ENCODE measurements at regions not wholly inside any gene's neighbourhood (a gene's known extent, or its start where the extent isn't known, plus 50 kb on each side); places are given as distances from the start of the nearest gene placed in this dataset.

DNA sequence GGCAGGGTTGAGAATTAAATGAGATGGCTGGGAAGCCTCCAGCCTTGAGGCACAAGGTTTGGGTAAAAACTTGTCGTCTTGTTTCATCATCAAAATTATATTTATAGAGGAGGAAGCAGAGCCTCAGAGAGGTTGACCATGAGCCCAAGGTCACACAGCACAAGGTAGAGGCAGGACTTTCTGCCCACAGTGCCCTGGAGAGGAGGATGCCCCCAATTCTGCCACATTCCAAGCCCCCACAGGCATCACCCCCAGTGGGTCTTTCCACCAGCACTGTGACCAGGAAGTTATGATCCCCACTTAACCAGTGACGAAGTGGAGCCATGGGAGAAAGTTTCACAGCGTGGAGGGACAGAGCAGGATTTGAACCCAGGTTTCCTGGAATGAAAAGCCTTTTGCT is 400.0 kb downstream of the MATN1 start:
- H3K4me1 Mint-ChIP-seq (ENCODE audit: low read depth): no peaks in the 10 kb centered on the region
- H3K36me3 Mint-ChIP-seq (ENCODE audit: low read depth): no peaks in the 10 kb centered on the region

DNA sequence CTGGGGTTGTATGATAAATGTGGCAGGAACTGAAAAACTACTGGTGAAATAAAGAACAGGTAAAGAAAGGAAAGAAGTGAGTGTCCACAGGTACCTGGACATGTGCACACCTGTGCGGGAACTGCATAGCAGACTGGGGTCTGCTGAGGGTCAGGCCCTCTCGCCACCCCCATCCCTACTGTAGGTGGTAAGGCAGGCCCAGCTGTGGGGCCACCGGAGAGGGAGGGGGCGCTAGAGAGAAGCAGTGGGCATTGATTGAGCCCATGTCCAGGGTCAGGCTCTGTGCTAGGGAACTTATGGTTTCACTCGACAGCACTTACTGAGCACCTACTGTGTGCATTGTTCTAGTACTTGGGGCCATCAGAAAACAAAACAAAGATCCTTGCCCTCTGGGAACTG is 400.5 kb downstream of the MATN1 start:
- H3K27ac Mint-ChIP-seq: no peak overlapping the region
- H3K9me3 Mint-ChIP-seq: no peaks in the 10 kb centered on the region
- H3K36me3 Mint-ChIP-seq (ENCODE audit: low read depth): no peaks in the 10 kb centered on the region
- H3K4me1 Mint-ChIP-seq (ENCODE audit: low read depth): no peaks in the 10 kb centered on the region
- no peak for DNase-seq (ENCODE audit: low spot score)
- H3K27me3 Mint-ChIP-seq (ENCODE audit: low read depth): peaks cover 4% of the 10 kb centered on the region
- no peak overlapping the region for H3K4me3 Mint-ChIP-seq

More for the DNA sequence above, 400.0 kb downstream of the MATN1 start:
- H3K4me3 Mint-ChIP-seq: no peak overlapping the region
- no peak overlapping the region for H3K27ac Mint-ChIP-seq
- no peak for DNase-seq (ENCODE audit: low spot score)
- peaks cover 4% of the 10 kb centered on the region for H3K27me3 Mint-ChIP-seq (ENCODE audit: low read depth)
- no peaks in the 10 kb centered on the region for H3K9me3 Mint-ChIP-seq

DNA sequence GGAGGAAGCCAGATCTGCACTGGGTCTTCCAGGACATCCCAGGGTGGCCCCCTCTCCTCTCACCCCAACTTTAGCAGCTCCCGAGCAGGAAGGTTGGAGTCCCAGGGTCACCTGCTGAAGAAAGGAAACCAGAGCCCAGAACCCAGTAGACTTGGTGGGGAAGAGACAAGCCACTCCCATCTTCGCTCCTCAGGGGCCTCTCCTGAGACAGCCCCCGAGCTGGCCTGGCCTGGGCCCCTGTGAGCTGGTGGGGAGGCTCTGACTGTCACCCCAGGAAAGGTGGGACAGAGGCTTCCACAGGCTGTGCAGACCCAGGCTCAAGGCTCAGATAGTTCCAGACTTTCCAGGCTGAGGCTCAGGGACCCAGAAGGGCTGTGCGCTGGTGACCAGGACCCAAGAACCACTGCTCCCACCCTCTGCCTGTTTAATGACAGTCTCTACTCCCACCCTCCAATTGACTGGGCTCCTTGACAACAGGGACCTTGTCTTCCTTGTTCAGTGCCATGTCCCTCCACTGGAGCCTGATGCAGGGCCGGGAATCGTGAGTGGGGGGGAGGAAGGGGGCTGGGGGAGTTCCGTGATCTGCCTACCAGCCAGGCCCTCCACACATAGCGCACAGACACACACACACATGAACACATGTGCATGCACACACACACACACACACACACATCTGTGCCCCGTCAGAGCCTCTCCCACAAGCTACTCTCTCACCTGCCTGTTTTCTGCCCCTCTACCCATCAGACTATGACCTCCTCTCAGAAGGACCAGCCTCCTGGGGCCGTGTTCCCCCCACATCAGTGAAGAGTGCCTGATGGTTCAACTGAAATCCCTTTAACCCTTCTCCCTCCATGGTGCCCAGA is 401.2 kb downstream of the MATN1 start:
- Mint-ChIP-seq H3K36me3 (ENCODE audit: low read depth) (no peaks in the 10 kb centered on the region), H3K27ac (no peak overlapping the region), H3K9me3 (no peaks in the 10 kb centered on the region), H3K27me3 (ENCODE audit: low read depth) (peaks cover 4% of the 10 kb centered on the region), H3K4me1 (ENCODE audit: low read depth) (no peaks in the 10 kb centered on the region), H3K4me3 (no peak overlapping the region)
- no peak for DNase-seq (ENCODE audit: low spot score)

DNA sequence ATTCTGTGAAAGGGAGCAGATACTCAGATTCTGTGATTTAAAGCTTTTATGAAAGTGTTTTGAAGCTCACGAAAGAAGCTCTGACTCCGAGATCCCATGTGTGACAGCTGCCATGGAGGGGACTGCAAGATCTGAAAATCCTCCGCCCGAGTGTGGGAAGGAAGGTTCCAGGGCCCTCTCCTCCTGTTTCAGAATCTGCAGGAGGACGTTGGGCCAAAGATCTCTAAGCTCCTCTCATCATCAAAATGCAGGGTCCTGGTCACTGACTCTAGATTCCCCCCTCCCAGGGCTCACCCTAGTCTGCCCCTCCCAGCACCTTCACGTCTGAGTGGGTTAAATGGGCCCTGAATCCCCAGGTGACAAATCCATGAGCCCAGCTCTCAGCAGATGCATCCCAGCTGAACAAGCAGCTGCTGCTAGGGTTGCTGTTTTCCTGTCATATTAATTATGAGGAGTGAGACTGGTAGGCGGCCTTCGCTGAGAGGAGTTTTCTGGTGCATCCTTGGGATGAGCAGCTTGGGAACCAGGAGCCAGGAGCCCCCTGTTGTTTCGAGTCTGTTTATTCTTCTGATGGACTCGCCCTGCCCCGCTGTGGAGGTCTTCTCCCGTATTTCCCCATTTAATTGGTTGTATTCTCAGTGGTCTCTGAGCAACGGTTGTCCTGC is 402.0 kb downstream of the MATN1 start:
- Mint-ChIP-seq H3K4me3 (no peak overlapping the region), H3K9me3 (no peaks in the 10 kb centered on the region), H3K27me3 (ENCODE audit: low read depth) (peaks cover 4% of the 10 kb centered on the region), H3K36me3 (ENCODE audit: low read depth) (no peaks in the 10 kb centered on the region), H3K27ac (no peak overlapping the region), H3K4me1 (ENCODE audit: low read depth) (no peaks in the 10 kb centered on the region)
- DNase-seq (ENCODE audit: low spot score): no peak

DNA sequence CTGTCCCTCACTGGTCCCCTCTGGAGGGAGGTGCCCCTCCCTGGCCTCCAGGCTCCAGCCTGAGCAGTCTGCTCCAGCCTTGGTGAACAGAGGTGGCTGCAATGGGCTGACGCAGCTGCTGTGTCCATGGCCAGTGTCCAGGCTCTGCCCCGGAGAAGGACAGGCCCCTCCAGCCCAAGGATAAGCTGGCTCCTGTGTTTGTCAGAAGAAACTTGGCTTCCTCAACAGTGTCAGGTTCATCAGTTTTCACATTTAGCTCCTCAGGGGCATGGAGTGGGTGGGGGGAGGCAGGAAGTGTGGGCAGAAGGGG is 402.8 kb downstream of the MATN1 start:
- H3K27ac Mint-ChIP-seq: no peak overlapping the region
- no peaks in the 10 kb centered on the region for H3K36me3 Mint-ChIP-seq (ENCODE audit: low read depth)
- H3K9me3 Mint-ChIP-seq: no peaks in the 10 kb centered on the region
- no peak for DNase-seq (ENCODE audit: low spot score)
- peaks cover 4% of the 10 kb centered on the region for H3K27me3 Mint-ChIP-seq (ENCODE audit: low read depth)
- H3K4me1 Mint-ChIP-seq (ENCODE audit: low read depth): no peaks in the 10 kb centered on the region
- H3K4me3 Mint-ChIP-seq: no peak overlapping the region

DNA sequence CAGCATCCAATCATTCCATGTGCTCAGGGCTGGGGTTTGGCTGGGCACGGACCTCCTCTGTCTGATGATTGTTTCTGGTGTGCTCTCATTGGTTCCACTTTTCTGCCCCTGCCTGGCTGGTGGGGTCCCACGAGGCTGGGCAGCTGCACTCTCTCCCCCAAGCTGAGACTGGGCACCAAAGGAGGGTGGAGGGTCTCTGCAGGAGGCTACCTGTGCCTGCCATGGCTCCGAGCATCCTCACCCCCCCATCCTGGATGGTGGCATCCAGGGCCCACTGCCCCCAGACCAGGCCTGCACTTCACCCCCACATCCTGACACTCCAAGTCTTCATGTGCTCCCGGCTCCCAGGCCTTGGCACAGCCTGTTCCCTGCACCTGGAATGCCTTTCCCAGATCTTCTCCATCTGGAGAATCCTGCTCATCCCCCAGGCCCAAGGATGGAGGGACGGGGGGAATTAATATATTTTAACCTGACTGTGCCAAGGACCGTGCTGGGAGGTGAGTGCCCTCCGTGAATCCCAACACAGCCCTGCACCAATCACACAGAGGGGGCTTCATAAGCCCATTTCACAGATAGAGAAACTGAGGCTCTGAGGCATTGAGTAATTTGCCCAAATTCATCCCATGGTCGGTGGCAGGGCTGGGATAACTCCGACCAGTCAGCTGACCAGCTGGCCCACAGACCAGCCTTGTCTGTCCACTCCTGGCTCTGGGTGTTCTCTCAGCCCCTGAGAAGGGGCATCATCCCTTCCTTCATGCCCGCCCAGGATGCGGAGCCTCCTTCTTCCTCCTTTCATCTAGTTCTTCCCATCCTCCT is 403.4 kb downstream of the MATN1 start:
- H3K4me1 Mint-ChIP-seq (ENCODE audit: low read depth): no peaks in the 10 kb centered on the region
- no peak for DNase-seq (ENCODE audit: low spot score)
- H3K36me3 Mint-ChIP-seq (ENCODE audit: low read depth): no peaks in the 10 kb centered on the region
- no peaks in the 10 kb centered on the region for H3K9me3 Mint-ChIP-seq
- peaks cover 4% of the 10 kb centered on the region for H3K27me3 Mint-ChIP-seq (ENCODE audit: low read depth)
- H3K4me3 Mint-ChIP-seq: no peak overlapping the region
- H3K27ac Mint-ChIP-seq: no peak overlapping the region

DNA sequence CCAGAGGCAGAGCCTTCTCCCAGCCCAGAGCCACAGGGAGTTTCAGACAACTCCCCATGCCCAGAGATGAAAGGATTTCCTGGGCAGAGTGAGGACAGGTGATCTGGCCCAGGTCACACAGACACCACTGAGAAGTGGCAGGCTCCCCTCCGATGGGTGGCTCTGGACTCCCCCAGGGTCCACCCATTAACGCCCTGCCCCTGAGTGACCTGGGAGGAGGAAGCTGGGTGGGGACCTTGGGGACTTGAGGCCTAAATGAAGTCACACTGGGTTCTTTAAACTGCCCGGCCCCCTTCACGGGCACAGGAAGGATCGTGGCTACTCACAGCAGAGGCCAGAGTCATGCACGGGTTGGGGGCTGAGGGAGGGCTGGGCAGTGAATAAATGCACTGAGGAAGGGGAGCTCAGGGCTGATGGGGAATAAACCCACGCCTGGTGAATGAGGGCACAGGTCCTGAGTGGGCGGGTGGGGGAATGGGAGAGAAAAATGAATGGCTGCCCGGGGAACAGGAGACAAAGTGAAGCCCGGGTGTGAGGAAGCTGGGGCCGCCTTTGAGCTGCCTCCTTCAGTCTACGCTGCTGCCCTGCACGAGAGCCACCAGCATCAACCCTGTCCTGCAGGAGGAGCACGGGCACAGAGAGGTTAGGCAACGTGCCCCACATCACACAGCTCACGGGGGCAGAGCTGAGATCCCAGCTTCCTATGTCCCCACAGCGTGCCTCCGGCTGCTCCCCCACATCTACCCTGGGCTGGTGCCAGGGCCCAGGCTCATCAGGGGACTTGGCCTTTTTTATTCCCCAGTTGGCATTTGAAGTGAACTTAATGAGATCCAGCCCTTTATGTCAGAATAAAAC is 404.3 kb downstream of the MATN1 start:
- H3K27ac Mint-ChIP-seq: no peak overlapping the region
- H3K27me3 Mint-ChIP-seq (ENCODE audit: low read depth): peaks cover 5% of the 10 kb centered on the region
- no peaks in the 10 kb centered on the region for H3K9me3 Mint-ChIP-seq
- no peaks in the 10 kb centered on the region for H3K4me1 Mint-ChIP-seq (ENCODE audit: low read depth)
- no peak overlapping the region for H3K4me3 Mint-ChIP-seq
- no peaks in the 10 kb centered on the region for H3K36me3 Mint-ChIP-seq (ENCODE audit: low read depth)
- no peak for DNase-seq (ENCODE audit: low spot score)

DNA sequence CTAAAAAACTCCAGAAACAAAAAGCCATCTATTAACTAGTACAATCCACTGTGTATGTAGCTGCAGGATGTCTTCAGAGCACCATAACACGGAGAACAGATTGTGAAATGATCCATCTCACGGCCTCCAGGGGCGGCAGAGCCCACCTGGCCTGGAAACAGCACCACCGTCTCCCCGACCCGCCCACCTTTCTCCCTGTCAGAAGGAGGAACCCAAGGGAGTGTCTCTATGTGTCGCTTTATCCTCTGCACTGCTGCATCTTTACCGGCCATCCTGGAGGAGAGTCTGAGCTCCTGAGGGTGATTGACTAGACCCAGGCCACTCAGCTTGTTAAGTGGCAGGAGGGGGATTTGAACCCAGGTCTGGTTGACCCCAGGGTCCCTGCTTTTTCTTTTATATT is 405.0 kb downstream of the MATN1 start:
- Mint-ChIP-seq H3K4me3 (no peak overlapping the region), H3K27ac (no peak overlapping the region), H3K9me3 (no peaks in the 10 kb centered on the region), H3K36me3 (ENCODE audit: low read depth) (no peaks in the 10 kb centered on the region), H3K4me1 (ENCODE audit: low read depth) (no peaks in the 10 kb centered on the region), H3K27me3 (ENCODE audit: low read depth) (peaks cover 6% of the 10 kb centered on the region)
- DNase-seq (ENCODE audit: low spot score): no peak

DNA sequence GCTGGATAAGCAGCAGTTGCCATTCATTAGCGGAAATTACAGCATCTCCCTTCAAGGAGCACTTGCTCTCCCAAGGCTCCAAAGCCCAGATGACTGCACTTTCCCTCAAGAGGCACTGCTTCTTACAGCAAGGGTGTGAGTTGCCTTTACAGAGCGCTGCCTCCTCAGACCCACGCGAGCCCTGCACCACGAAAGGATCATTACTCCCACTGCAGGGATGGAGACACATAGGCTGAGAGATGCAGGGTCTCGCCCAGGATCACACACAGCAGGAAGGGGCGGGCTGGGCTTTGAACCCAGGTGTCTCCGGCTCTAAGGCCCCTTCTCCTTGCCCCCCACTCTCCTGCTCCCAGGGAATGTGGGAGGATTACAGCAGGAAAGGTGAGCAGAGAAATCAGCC is 405.5 kb downstream of the MATN1 start:
- no peak overlapping the region for H3K4me3 Mint-ChIP-seq

DNA sequence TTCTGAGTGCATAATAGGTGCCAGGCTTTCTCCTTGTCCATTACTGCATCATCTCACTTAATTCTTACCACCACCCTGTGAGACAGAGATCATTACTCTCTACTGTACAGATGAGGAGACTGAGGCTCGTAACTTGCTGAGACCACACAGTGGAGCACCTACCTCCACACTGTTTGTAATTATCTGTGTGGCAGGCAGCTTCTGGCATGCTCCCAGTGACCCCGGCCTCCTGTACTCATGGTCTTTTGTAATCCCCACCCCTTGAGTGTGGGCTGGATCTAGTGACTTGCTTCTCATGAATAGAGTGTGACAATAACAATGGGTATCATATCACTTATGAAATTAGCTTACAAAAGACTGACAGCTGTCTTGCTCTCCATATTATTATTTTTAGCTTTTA is 407.3 kb downstream of the MATN1 start:
- H3K4me3 Mint-ChIP-seq: no peak overlapping the region
- no peak for DNase-seq (ENCODE audit: low spot score)
- H3K27ac Mint-ChIP-seq: no peak overlapping the region
- no peaks in the 10 kb centered on the region for H3K9me3 Mint-ChIP-seq
- H3K27me3 Mint-ChIP-seq (ENCODE audit: low read depth): peaks cover 9% of the 10 kb centered on the region
- no peaks in the 10 kb centered on the region for H3K36me3 Mint-ChIP-seq (ENCODE audit: low read depth)
- no peaks in the 10 kb centered on the region for H3K4me1 Mint-ChIP-seq (ENCODE audit: low read depth)

More for the DNA sequence above, 405.5 kb downstream of the MATN1 start:
- Mint-ChIP-seq H3K27ac (no peak overlapping the region), H3K27me3 (ENCODE audit: low read depth) (peaks cover 6% of the 10 kb centered on the region), H3K36me3 (ENCODE audit: low read depth) (no peaks in the 10 kb centered on the region), H3K4me1 (ENCODE audit: low read depth) (no peaks in the 10 kb centered on the region), H3K9me3 (no peaks in the 10 kb centered on the region)
- DNase-seq (ENCODE audit: low spot score): no peak

DNA sequence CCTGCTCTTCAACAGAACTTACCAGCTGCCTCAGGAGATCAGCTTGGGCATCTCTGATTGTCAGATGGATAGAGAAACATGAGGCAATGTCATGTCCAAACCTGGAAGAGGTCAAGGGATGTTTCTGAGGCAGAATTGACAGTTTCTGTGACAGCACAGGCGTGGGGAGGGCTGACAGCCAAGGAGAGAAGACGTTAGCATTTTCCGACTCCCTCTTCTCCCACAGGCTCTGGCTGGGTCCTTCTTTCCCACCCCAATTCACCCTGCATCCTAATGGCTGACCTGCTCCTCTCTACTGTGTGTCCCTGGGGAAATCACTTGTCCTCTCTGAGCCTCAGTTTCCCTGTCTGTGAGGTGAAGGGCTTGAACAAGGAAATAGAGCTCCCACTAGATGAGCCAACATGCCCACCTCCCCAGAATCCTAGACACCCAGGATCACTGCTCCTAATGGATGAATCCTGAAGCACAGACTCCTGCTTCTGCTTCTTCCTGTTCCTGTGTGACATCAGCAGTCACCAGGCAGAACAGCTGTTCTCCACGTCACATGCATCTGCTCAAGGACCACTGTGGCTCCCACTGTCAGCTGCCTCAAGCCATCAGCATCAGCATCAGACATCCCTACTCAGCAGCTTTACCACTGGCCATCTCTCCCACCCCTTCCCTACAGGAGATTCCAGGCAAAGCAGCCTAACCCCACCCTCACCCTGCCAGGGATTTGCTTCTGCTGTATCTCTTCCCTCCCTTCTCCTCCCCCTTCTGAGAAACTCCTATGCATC is 408.0 kb downstream of the MATN1 start:
- no peaks in the 10 kb centered on the region for H3K4me1 Mint-ChIP-seq (ENCODE audit: low read depth)
- H3K27me3 Mint-ChIP-seq (ENCODE audit: low read depth): peaks cover 9% of the 10 kb centered on the region
- no peaks in the 10 kb centered on the region for H3K9me3 Mint-ChIP-seq
- no peak overlapping the region for H3K27ac Mint-ChIP-seq
- no peak for DNase-seq (ENCODE audit: low spot score)
- no peak overlapping the region for H3K4me3 Mint-ChIP-seq
- H3K36me3 Mint-ChIP-seq (ENCODE audit: low read depth): no peaks in the 10 kb centered on the region

DNA sequence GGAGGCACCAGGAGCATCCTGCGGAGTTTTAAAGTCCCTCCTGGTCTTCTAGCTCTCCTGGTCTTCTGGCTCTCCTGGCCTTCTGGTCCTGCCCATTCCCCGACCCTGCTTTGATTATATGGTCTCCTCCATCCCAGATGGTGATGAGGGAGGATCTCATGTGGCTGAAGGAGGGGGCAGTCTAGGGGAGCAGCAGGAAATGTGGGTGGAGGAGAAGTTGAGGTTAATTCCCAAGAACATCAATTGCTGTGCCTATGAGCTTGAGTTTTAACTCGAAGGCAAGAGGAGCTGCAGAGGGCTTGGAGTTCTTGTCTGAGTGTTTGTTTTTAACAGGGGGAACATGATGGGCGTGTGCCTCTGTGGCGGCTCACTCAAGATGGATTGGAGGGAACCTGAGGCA is 408.8 kb downstream of the MATN1 start:
- Mint-ChIP-seq H3K27me3 (ENCODE audit: low read depth) (peaks cover 9% of the 10 kb centered on the region), H3K9me3 (no peaks in the 10 kb centered on the region), H3K27ac (no peak overlapping the region), H3K36me3 (ENCODE audit: low read depth) (no peaks in the 10 kb centered on the region), H3K4me3 (no peak overlapping the region), H3K4me1 (ENCODE audit: low read depth) (no peaks in the 10 kb centered on the region)
- DNase-seq (ENCODE audit: low spot score): no peak

DNA sequence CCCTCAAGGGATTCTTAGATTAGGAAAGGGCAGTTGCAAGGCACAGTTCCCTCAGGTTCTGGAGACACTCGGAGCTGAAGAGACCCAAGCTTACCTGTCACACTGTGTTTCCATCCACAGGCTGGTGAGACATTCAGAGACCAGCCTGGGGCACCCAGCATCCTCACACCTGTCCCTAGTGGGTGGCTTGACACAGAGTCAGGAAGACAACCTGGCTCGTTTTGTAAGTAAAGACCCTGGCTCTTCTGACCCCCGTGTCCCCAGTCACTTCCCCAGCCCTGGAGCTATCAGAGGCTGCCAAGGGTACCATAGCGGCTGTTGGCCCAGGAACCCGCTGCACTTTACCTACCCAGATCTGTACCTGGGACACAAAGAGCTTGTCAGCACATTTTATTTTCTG is 409.8 kb downstream of the MATN1 start:
- no peaks in the 10 kb centered on the region for H3K36me3 Mint-ChIP-seq (ENCODE audit: low read depth)
- no peaks in the 10 kb centered on the region for H3K4me1 Mint-ChIP-seq (ENCODE audit: low read depth)
- no peak overlapping the region for H3K27ac Mint-ChIP-seq
- H3K4me3 Mint-ChIP-seq: no peak overlapping the region
- H3K9me3 Mint-ChIP-seq: no peaks in the 10 kb centered on the region
- DNase-seq (ENCODE audit: low spot score): no peak
- H3K27me3 Mint-ChIP-seq (ENCODE audit: low read depth): peaks cover 8% of the 10 kb centered on the region
